ENCODE measurements at regions not wholly inside any gene's neighbourhood (a gene's known extent, or its start where the extent isn't known, plus 50 kb on each side); places are given as distances from the start of the nearest gene placed in this dataset.

- no peak for TF ChIP-seq POLR2A (IDR thresholded peaks at IDR 0.05)
- no peak for TF ChIP-seq POLR2AphosphoS5 (IDR thresholded peaks at IDR 0.05)
- TF ChIP-seq CTCF (IDR thresholded peaks at IDR 0.05) = no peak
- no peak for TF ChIP-seq EP300 (IDR thresholded peaks at IDR 0.05)
Observed at GRCh38 chr5:159536646-159537045, 206.4 kb upstream of the IL12B start.

Measured in gastroesophageal sphincter (tissue), 3 donors.